ENCODE measurements at regions not wholly inside any gene's neighbourhood (a gene's known extent, or its start where the extent isn't known, plus 50 kb on each side); places are given as distances from the start of the nearest gene placed in this dataset.

GRCh38 chr4:153034681-153035080, 98.6 kb downstream of the FHDC1 start:
- no peak for DNase-seq

GRCh38 chr4:153036931-153037482, 100.9 kb downstream of the FHDC1 start:
- no peak for DNase-seq

- peak; percentile 41 to 50 for DNase-seq
Measured at GRCh38 chr4:153038623-153039311, 102.6 kb downstream of the FHDC1 start.

- no peak for DNase-seq
Measured at GRCh38 chr4:153039542-153040185, 103.5 kb downstream of the FHDC1 start.

- DNase-seq: no peak
Measured at GRCh38 chr4:153040677-153041076, 104.6 kb downstream of the FHDC1 start.

GRCh38 chr4:153044036-153044435, 107.9 kb downstream of the FHDC1 start:
- DNase-seq: no peak

- no peak for DNase-seq
Measured at GRCh38 chr4:153045111-153045982, 109.2 kb downstream of the FHDC1 start.

GRCh38 chr4:153058671-153059060, 122.5 kb downstream of the FHDC1 start:
- DNase-seq: no peak

- no peak for DNase-seq
Measured at GRCh38 chr4:153060196-153060595, 124.1 kb downstream of the FHDC1 start.

- DNase-seq: no peak
Measured at GRCh38 chr4:153061971-153062370, 125.8 kb downstream of the FHDC1 start.

GRCh38 chr4:153062652-153063168, 126.6 kb downstream of the FHDC1 start:
- DNase-seq: no peak

GRCh38 chr4:153063490-153063889, 127.4 kb downstream of the FHDC1 start:
- DNase-seq: no peak

- DNase-seq: peak in 1 of 2 experiments; percentile 9
Measured at GRCh38 chr4:153064571-153064970, 128.4 kb downstream of the FHDC1 start.

GRCh38 chr4:153065276-153065675, 129.2 kb downstream of the FHDC1 start:
- no peak for DNase-seq

GRCh38 chr4:153067376-153067775, 131.3 kb downstream of the FHDC1 start:
- no peak for DNase-seq

GRCh38 chr4:153068751-153069150, 132.6 kb downstream of the FHDC1 start:
- DNase-seq: no peak

- no peak for DNase-seq
Measured at GRCh38 chr4:153071958-153072598, 132.2 kb upstream of the TRIM2 start.

GRCh38 chr4:153072661-153073060, 131.6 kb upstream of the TRIM2 start:
- no peak for DNase-seq

- no peak for DNase-seq
Measured at GRCh38 chr4:153074486-153074885, 129.8 kb upstream of the TRIM2 start.

GRCh38 chr4:153074936-153075630, 129.2 kb upstream of the TRIM2 start:
- DNase-seq: no peak

- DNase-seq: no peak
Measured at GRCh38 chr4:153075836-153076518, 128.3 kb upstream of the TRIM2 start.

Data from NCI-H526 (cell line).